WTC11 (cell line): ENCODE measurements at regions not wholly inside any gene's neighbourhood (a gene's known extent, or its start where the extent isn't known, plus 50 kb on each side); places are given as distances from the start of the nearest gene placed in this dataset.

ENCODE experiments used
- ATAC-seq: fragments of 200-7000 bp; cut with Tn5 transposase; 2 replicates; pipeline ENCODE4 v1.10.0; 2021; ENCODE audit warnings: mild to moderate bottlenecking, moderate library complexity
- CTCF ChIA-PET: fragments of 300-600 bp; sonication (Branson Sonifier 250); formaldehyde crosslinking; loops from one replicate; lab custom pipeline; 2021; ENCODE audit warnings: antibody characterized with exemption; lab: Charles Lee
- POLR2A ChIA-PET: fragments of 350-600 bp; sonication (Branson Sonifier 250); formaldehyde crosslinking; loops from one replicate; lab custom pipeline; 2021; ENCODE audit warnings: antibody characterized with exemption; lab: Charles Lee
- DNase-seq: peaks from one replicate; pipeline ENCODE4 v3.0.0; 2021; ENCODE audit warnings: low spot score
- H3K27ac Mint-ChIP-seq: 2 replicates; pipeline ENCODE4 v1.8.0; 2021; ENCODE audit warnings: mixed read lengths
- H3K27me3 Mint-ChIP-seq: 2 replicates; pipeline ENCODE4 v1.8.0; 2021; ENCODE audit warnings: low read depth, mild to moderate bottlenecking, moderate library complexity, mixed read lengths
- H3K36me3 Mint-ChIP-seq: 2 replicates; pipeline ENCODE4 v1.8.0; 2021; ENCODE audit warnings: mixed read lengths
- H3K4me1 Mint-ChIP-seq: 2 replicates; pipeline ENCODE4 v1.8.0; 2022; ENCODE audit warnings: mixed read lengths
- H3K4me3 Mint-ChIP-seq: 2 replicates; pipeline ENCODE4 v1.8.0; 2021; ENCODE audit warnings: mild to moderate bottlenecking, moderate library complexity, mixed read lengths
- H3K9me3 Mint-ChIP-seq: 2 replicates; pipeline ENCODE4 v1.8.0; 2021; ENCODE audit warnings: mixed read lengths
- ARID4B ChIP-seq: sonication (generic); formaldehyde crosslinking; IDR thresholded peaks from 2 replicates; pipeline ENCODE4 v1.8.0; 2023; ENCODE audit warnings: missing genetic modification reagents, mild to moderate bottlenecking, borderline replicate concordance
- ATF3 ChIP-seq: sonication (generic); formaldehyde crosslinking; conservative IDR thresholded peaks from 2 replicates; pipeline ENCODE4 v1.8.1; 2022; ENCODE audit warnings: mild to moderate bottlenecking, missing genetic modification reagents
- CBFB ChIP-seq: sonication (generic); formaldehyde crosslinking; IDR thresholded peaks from 2 replicates; pipeline ENCODE4 v1.8.1; 2022; ENCODE audit warnings: mild to moderate bottlenecking, low read depth, missing genetic modification reagents
- CREM ChIP-seq: sonication (generic); formaldehyde crosslinking; IDR thresholded peaks from 2 replicates; pipeline ENCODE4 v1.8.1; 2022; ENCODE audit warnings: mild to moderate bottlenecking, missing genetic modification reagents, moderate library complexity
- FOXP4 ChIP-seq: sonication (generic); formaldehyde crosslinking; IDR thresholded peaks from 2 replicates; pipeline ENCODE4 v1.8.0; 2022; ENCODE audit warnings: mild to moderate bottlenecking, missing genetic modification reagents
- KAT7 ChIP-seq: sonication (generic); formaldehyde crosslinking; IDR thresholded peaks from 2 replicates; pipeline ENCODE4 v1.8.1; 2023; ENCODE audit warnings: missing genetic modification reagents, mild to moderate bottlenecking, borderline replicate concordance
- MYBL2 ChIP-seq: sonication (generic); formaldehyde crosslinking; IDR thresholded peaks from 2 replicates; pipeline ENCODE4 v1.8.1; 2023; ENCODE audit warnings: mild to moderate bottlenecking, moderate library complexity, missing genetic modification reagents
- SMAD3 ChIP-seq: sonication (generic); formaldehyde crosslinking; IDR thresholded peaks from 2 replicates; pipeline ENCODE4 v1.8.0; 2022; ENCODE audit warnings: missing genetic modification reagents, mild to moderate bottlenecking, borderline replicate concordance
- STAT6 ChIP-seq: sonication (generic); formaldehyde crosslinking; conservative IDR thresholded peaks from 2 replicates; pipeline ENCODE4 v1.8.1; 2023; ENCODE audit warnings: mild to moderate bottlenecking, low read depth, missing genetic modification reagents, moderate library complexity
- ZBTB43 ChIP-seq: sonication (generic); formaldehyde crosslinking; IDR thresholded peaks from 2 replicates; pipeline ENCODE4 v1.8.1; 2023; ENCODE audit warnings: mild to moderate bottlenecking, missing genetic modification reagents
- ZNF416 ChIP-seq: fragments of 250-450 bp; sonication (Bioruptor Pico); IDR thresholded peaks from 2 replicates; pipeline ENCODE4 v1.9.0; 2021; ENCODE audit warnings: mild to moderate bottlenecking, inconsistent platforms
- ZNF423 ChIP-seq: fragments of 250-450 bp; sonication (Bioruptor Pico); IDR thresholded peaks from 2 replicates; pipeline ENCODE4 v2.1.2; 2022; ENCODE audit warnings: mild to moderate bottlenecking, moderate library complexity
- ZNF425 ChIP-seq: fragments of 250-450 bp; sonication (Bioruptor Pico); conservative IDR thresholded peaks from 2 replicates; pipeline ENCODE4 v1.9.0; 2021; ENCODE audit warnings: mild to moderate bottlenecking

- TF ChIP-seq STAT6 (CRISPR knock-in tag) (no peak), SMAD3 (no peak), CBFB (CRISPR knock-in tag) (no peak), KAT7 (CRISPR knock-in tag) (no peak), ARID4B (CRISPR knock-in tag) (no peak), ZNF423 (CRISPR knock-in tag) (no peak)
Observed at GRCh38 chr5:119862619-119863018, 233.3 kb downstream of the FAM170A start (continued).

GRCh38 chr5:119864286-119864685, 234.9 kb downstream of the FAM170A start:
- ChIA-PET POLR2A (interaction anchor here (0.6 kb wide), 1 partner anchor 588 kb away, joined by 5 read pairs; no protein-coding TSS in a partner anchor), CTCF (no interaction called here)
- H3K4me3 Mint-ChIP-seq: no peak overlapping the region
- no peak for ATAC-seq
- peaks cover 6% of the 10 kb centered on the region for H3K4me1 Mint-ChIP-seq
- H3K9me3 Mint-ChIP-seq: no peaks in the 10 kb centered on the region
- H3K27ac Mint-ChIP-seq: no peak overlapping the region
- no peaks in the 10 kb centered on the region for H3K36me3 Mint-ChIP-seq
- TF ChIP-seq MYBL2 (no peak), ZNF416 (CRISPR knock-in tag) (no peak), CREM (CRISPR knock-in tag) (no peak), FOXP4 (CRISPR knock-in tag) (no peak), ZNF425 (no peak), ZBTB43 (CRISPR knock-in tag) (no peak), ATF3 (CRISPR knock-in tag) (no peak)
- DNase-seq: no peak
- no peaks in the 10 kb centered on the region for H3K27me3 Mint-ChIP-seq
